ENCODE measurements at regions not wholly inside any gene's neighbourhood (a gene's known extent, or its start where the extent isn't known, plus 50 kb on each side); places are given as distances from the start of the nearest gene placed in this dataset.

GRCh38 chr6:22801831-22802230 lies 232.5 kb downstream of the HDGFL1 start:
- DNase-seq (ENCODE audit: extremely low read depth, low read depth), result no peak

GRCh38 chr6:22804620-22805261 lies 235.4 kb downstream of the HDGFL1 start:
- DNase-seq (ENCODE audit: extremely low read depth, low read depth), result no peak

GRCh38 chr6:22807261-22807660 lies 237.9 kb downstream of the HDGFL1 start:
- DNase-seq (ENCODE audit: extremely low read depth, low read depth), result no peak

GRCh38 chr6:22807818-22808217 lies 238.5 kb downstream of the HDGFL1 start:
- DNase-seq (ENCODE audit: extremely low read depth, low read depth), result no peak

- no peak for DNase-seq (ENCODE audit: extremely low read depth, low read depth)
Observed at GRCh38 chr6:22808466-22808865, 239.1 kb downstream of the HDGFL1 start.

- DNase-seq (ENCODE audit: extremely low read depth, low read depth), result no peak
Observed at GRCh38 chr6:22809370-22809769, 240.0 kb downstream of the HDGFL1 start.

GRCh38 chr6:22819209-22819608 lies 249.8 kb downstream of the HDGFL1 start:
- DNase-seq (ENCODE audit: extremely low read depth, low read depth), result no peak

- DNase-seq (ENCODE audit: extremely low read depth, low read depth), result no peak
Observed at GRCh38 chr6:22821664-22822320, 252.4 kb downstream of the HDGFL1 start.

GRCh38 chr6:22825210-22825609 lies 255.8 kb downstream of the HDGFL1 start:
- DNase-seq (ENCODE audit: extremely low read depth, low read depth), result no peak

- DNase-seq (ENCODE audit: extremely low read depth, low read depth), result no peak
Observed at GRCh38 chr6:22826961-22827360, 257.6 kb downstream of the HDGFL1 start.

GRCh38 chr6:22827760-22828159 lies 258.4 kb downstream of the HDGFL1 start:
- DNase-seq (ENCODE audit: extremely low read depth, low read depth), result no peak

- peak; percentile 64 for DNase-seq (ENCODE audit: extremely low read depth, low read depth)
Observed at GRCh38 chr6:22828179-22829062, 259.1 kb downstream of the HDGFL1 start.

- no peak for DNase-seq (ENCODE audit: extremely low read depth, low read depth)
Observed at GRCh38 chr6:22829070-22829469, 259.7 kb downstream of the HDGFL1 start.

- DNase-seq (ENCODE audit: extremely low read depth, low read depth), result no peak
Observed at GRCh38 chr6:22830463-22830862, 261.1 kb downstream of the HDGFL1 start.

- no peak for DNase-seq (ENCODE audit: extremely low read depth, low read depth)
Observed at GRCh38 chr6:22833191-22833590, 263.8 kb downstream of the HDGFL1 start.

- DNase-seq (ENCODE audit: extremely low read depth, low read depth), result no peak
Observed at GRCh38 chr6:22838345-22838744, 269.0 kb downstream of the HDGFL1 start.

- no peak for DNase-seq (ENCODE audit: extremely low read depth, low read depth)
Observed at GRCh38 chr6:22845467-22845866, 276.1 kb downstream of the HDGFL1 start.

- no peak for DNase-seq (ENCODE audit: extremely low read depth, low read depth)
Observed at GRCh38 chr6:22848121-22848520, 278.8 kb downstream of the HDGFL1 start.

GRCh38 chr6:22849921-22850320 lies 280.6 kb downstream of the HDGFL1 start:
- no peak for DNase-seq (ENCODE audit: extremely low read depth, low read depth)

GRCh38 chr6:22852101-22852500 lies 282.7 kb downstream of the HDGFL1 start:
- no peak for DNase-seq (ENCODE audit: extremely low read depth, low read depth)

GRCh38 chr6:22873513-22874136 lies 304.3 kb downstream of the HDGFL1 start:
- DNase-seq (ENCODE audit: extremely low read depth, low read depth), result no peak
